HG03558 (cell line): ENCODE measurements at regions not wholly inside any gene's neighbourhood (a gene's known extent, or its start where the extent isn't known, plus 50 kb on each side); places are given as distances from the start of the nearest gene placed in this dataset.
"Not testable (repeated sequence)": the region's sequence is repeated elsewhere in the genome, so short reads cannot be mapped to it uniquely, and the experiment has no call there.

ENCODE experiments used
- ATAC-seq: cut with Tn5 transposase; IDR thresholded peaks from one replicate; pipeline ENCODE4 v1.9.1; 2021; ENCODE audit warnings: moderate number of reproducible peaks; ENCODE audit not compliant: unreplicated experiment; ENCODE audit errors: extremely low read depth

GRCh38 chr14:89575386-89576061 is 158.5 kb upstream of the FOXN3 start:
- ATAC-seq: no peak

GRCh38 chr14:89574420-89574819 is 157.4 kb upstream of the FOXN3 start:
- no peak for ATAC-seq

- no peak for ATAC-seq
Observed at GRCh38 chr14:89573399-89573657, 156.3 kb upstream of the FOXN3 start.

GRCh38 chr14:89572596-89573398 is 155.8 kb upstream of the FOXN3 start:
- no peak for ATAC-seq

- no peak for ATAC-seq
Observed at GRCh38 chr14:89571491-89571890, 154.5 kb upstream of the FOXN3 start.

- no peak for ATAC-seq
Observed at GRCh38 chr14:89566644-89567415, 149.8 kb upstream of the FOXN3 start.

- no peak for ATAC-seq
Observed at GRCh38 chr14:89566180-89566579, 149.1 kb upstream of the FOXN3 start.

DNA sequence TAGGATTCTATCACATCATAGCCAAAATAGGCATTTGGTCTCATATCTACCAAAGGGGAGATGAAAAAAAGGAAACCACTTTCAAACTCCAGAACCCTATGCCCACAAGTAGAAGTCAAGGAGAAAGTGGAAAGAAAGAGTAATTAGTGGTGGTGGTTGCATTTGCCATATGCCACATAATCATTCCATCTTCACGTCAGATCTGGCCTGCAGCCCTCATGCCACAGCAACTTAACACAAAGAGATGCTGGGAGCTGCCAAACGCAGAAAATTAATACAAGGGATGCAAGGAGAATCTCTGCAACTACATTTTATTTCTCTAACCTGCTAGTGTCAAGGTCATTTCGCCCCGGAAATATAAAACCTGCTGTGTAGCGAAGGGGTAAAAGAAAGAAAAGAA is 148.6 kb upstream of the FOXN3 start:
- ATAC-seq: no peak

GRCh38 chr14:89564989-89565388 is 148.0 kb upstream of the FOXN3 start:
- no peak for ATAC-seq

GRCh38 chr14:89564286-89564957 is 147.4 kb upstream of the FOXN3 start:
- no peak for ATAC-seq

DNA sequence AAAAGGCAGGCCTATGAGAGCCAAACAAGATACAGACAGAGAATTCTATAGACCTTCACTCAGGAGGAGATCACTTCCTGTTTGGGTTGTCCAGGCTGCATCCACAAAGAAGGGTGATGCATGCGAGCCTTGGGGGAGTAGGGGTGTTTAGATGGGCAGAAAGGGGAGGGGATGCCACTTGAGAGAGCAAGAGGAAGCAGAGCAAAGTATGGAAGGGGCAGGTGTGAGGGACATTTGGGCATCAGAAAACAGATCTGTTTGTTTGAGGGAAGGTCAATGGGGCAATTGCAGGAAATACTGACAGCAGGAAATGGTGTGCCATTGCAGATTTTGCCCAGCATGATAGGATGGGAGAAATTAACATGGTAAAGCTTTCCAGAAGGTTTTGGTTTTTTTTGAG is 146.4 kb upstream of the FOXN3 start:
- no peak for ATAC-seq

DNA sequence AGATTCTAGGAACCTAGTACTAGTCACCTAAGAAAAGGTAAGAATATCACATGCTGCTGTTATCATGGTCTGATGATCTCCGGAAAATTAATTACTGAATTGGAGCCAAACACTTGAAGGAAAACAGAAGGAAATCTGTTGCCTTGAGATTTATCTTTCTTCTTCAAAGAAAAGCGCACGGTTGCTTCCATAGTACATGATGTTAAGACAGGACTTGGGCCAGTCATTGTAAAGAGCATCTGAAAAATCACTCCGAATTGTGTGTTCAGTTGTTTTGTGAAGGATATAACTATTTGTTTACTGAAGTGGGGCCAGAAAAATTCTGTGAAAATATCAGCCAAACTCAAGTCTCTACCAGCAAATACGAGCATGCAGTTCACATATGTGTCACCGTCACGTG is 134.9 kb upstream of the FOXN3 start:
- no peak for ATAC-seq

- no peak for ATAC-seq
Observed at GRCh38 chr14:89551432-89551831, 134.4 kb upstream of the FOXN3 start.

GRCh38 chr14:89550821-89551220 is 133.8 kb upstream of the FOXN3 start:
- ATAC-seq: no peak

DNA sequence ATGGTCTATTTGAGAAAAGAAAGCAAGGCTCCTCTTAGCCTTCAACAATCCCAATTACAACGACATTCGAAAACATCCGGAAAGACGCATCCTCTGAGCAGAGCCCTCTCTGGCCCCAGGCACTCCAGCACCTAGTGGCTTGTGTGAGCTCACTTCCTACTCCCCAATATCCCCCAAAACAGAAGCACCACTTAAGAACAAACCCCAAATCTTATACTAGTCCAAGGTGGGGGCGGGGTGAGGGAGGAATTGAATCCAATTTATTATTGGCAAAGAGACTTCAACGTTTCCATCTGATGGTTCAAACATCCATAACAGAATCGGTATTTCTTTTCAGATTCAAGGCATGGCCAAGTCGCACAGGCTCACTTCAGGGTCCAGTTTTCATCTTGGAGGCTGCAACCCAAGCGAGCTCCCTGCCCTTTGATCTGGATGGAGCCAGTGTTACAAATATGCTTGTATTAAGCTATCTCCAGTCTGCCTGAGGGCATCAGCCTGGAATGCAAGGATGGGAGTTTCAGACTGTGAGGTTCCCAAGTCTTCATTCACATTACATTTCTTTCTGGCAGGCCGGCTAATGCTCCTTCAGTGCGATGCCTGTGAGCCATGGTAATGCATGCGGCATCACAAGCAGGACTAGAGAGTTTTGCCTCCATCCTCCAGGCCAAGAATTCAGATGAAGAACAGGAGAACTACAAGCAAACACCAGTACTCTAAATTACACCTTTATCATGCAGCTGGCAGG is 132.5 kb upstream of the FOXN3 start:
- no peak for ATAC-seq

DNA sequence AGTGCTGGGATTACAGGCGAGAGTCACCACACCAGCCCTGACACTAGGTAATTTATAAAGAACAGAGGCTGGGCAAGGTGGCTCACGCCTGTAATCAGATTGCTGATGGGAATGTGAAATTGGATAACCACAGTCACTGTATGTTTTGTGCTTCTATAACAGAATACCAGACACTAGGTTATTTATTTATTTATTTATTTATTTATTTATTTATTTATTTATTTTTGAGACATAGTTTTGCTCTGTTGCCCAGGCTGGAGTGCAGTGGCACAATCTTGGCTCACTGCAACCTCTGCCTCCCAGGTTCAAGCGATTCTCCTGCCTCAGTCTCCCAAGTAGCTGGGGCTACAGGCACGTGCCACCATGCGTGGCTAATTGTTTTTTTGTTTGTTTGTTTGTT is 130.0 kb upstream of the FOXN3 start:
- not testable (repeated sequence) for ATAC-seq

DNA sequence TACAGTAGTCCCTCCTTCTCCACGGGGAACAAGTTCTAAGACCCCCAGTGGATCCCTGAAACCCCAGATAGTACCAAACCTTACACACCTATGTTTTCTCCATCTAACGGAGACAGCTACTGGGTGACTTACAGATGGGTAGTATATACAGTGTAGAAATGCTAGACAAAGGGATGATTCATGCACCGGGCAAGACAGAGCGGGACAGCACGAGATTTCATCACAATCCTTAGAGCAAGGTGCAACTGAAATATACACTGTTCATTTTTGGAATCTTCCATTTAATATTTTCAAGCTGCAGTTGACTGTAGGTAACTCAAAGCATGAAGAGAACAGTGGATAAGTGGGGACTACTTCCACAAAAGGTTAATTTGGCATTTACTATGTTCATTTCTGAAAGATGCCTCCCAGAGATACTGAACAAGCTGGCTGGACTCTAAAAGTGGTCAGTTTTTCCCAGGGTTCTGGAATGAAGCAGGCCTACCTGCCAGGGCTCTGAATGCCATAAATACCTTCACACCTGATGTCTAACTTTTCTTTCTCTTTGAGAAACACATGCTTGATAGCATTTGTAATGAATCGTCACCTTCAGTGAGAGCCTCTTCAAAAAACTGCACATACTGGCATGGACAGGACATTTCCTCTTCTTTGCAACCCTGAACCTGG is 127.7 kb upstream of the FOXN3 start:
- ATAC-seq: no peak

GRCh38 chr14:89543425-89543790 is 126.4 kb upstream of the FOXN3 start:
- ATAC-seq: no peak

GRCh38 chr14:89542786-89543424 is 125.9 kb upstream of the FOXN3 start:
- no peak for ATAC-seq
